Smooth muscle cell (in vitro differentiated cells): ENCODE measurements at regions not wholly inside any gene's neighbourhood (a gene's known extent, or its start where the extent isn't known, plus 50 kb on each side); places are given as distances from the start of the nearest gene placed in this dataset.

ENCODE experiments used
- DNase-seq: peaks from one replicate; lab custom pipeline; 2025; ENCODE audit not compliant: unreplicated experiment; lab: John Stamatoyannopoulos, UW
- H2AFZ ChIP-seq: fragments of 200-600 bp; sonication (generic); 2 replicates; pipeline ENCODE4 v1.6.0; 2016; ENCODE audit warnings: antibody characterized with exemption, low read depth, mild to moderate bottlenecking
- H3F3A ChIP-seq: fragments of 200-600 bp; sonication (generic); 2 replicates; pipeline ENCODE4 v1.6.0; 2017; ENCODE audit warnings: antibody characterized with exemption, low read depth
- H3K27ac ChIP-seq: fragments of 200-600 bp; sonication (generic); 2 replicates; pipeline ENCODE4 v1.5.1; 2016; ENCODE audit warnings: low read depth, mild to moderate bottlenecking
- H3K27me3 ChIP-seq: fragments of 200-600 bp; sonication (generic); 2 replicates; pipeline ENCODE4 v1.6.1; 2016; ENCODE audit warnings: low read depth, mild to moderate bottlenecking
- H3K36me3 ChIP-seq: fragments of 200-600 bp; sonication (generic); 2 replicates; pipeline ENCODE4 v1.5.1; 2016; ENCODE audit warnings: low read depth
- H3K4me1 ChIP-seq: fragments of 200-600 bp; sonication (generic); 2 replicates; pipeline ENCODE4 v1.5.1; 2016; ENCODE audit warnings: low read depth
- H3K4me2 ChIP-seq: fragments of 200-600 bp; sonication (generic); 2 replicates; pipeline ENCODE4 v1.6.0; 2016; ENCODE audit warnings: mild to moderate bottlenecking
- H3K4me3 ChIP-seq: fragments of 200-600 bp; sonication (generic); 2 replicates; pipeline ENCODE4 v1.5.1; 2016; ENCODE audit warnings: mild to moderate bottlenecking
- H3K79me2 ChIP-seq: fragments of 200-600 bp; sonication (generic); 2 replicates; pipeline ENCODE4 v1.6.0; 2016; ENCODE audit warnings: low read depth, mild to moderate bottlenecking
- H3K9ac ChIP-seq: fragments of 200-600 bp; sonication (generic); 2 replicates; pipeline ENCODE4 v1.6.0; 2016; ENCODE audit warnings: low read depth
- H3K9me3 ChIP-seq: fragments of 200-600 bp; sonication (generic); replicated peaks from 2 replicates; pipeline ENCODE4 v1.5.1; 2016; ENCODE audit warnings: low read depth
- H4K20me1 ChIP-seq: fragments of 200-600 bp; sonication (generic); 2 replicates; pipeline ENCODE4 v1.6.0; 2016; ENCODE audit warnings: low read depth
- CTCF ChIP-seq: fragments of 200-600 bp; sonication (generic); IDR thresholded peaks from 2 replicates; pipeline ENCODE4 v1.5.1; 2017; ENCODE audit warnings: borderline replicate concordance, mild to moderate bottlenecking, antibody characterized with exemption; ENCODE audit not compliant: insufficient read depth, poor library complexity, severe bottlenecking
- WGBS: methylation state at CpG from one replicate; pipeline ENCODE4 v1.1.7; 2016; ENCODE audit warnings: low lambda C conversion rate; 5-methylcytosine and 5-hydroxymethylcytosine counted together

GRCh38 chr2:116724550-116724949 lies 1089.9 kb upstream of the DDX18 start:
- H3K9ac ChIP-seq = no peak overlapping the region
- peaks cover 7% of the 10 kb centered on the region for H3F3A ChIP-seq
- H3K27ac ChIP-seq = peak overlapping the region; percentile 16
- H3K36me3 ChIP-seq = no peaks in the 10 kb centered on the region
- no peaks in the 10 kb centered on the region for H3K27me3 ChIP-seq
- peak overlapping the region; percentile 41 for H3K4me2 ChIP-seq
- H3K9me3 ChIP-seq = no peaks in the 10 kb centered on the region
- H3K4me3 ChIP-seq = no peak overlapping the region
- H4K20me1 ChIP-seq = no peaks in the 10 kb centered on the region
- H3K79me2 ChIP-seq = no peaks in the 10 kb centered on the region
- no peak for DNase-seq
- peak overlapping the region; percentile 23 for H2AFZ ChIP-seq
- 4% methylated on average over 1 of the region's 1 CpG for WGBS
- peaks cover 5% of the 10 kb centered on the region for H3K4me1 ChIP-seq
- no peak for TF ChIP-seq CTCF

GRCh38 chr2:116732322-116732721 lies 1082.2 kb upstream of the DDX18 start:
- no peak for DNase-seq
- Histone ChIP-seq H4K20me1 (no peaks in the 10 kb centered on the region), H3K9me3 (no peaks in the 10 kb centered on the region), H3K27ac (no peak overlapping the region), H3K79me2 (no peaks in the 10 kb centered on the region), H3K4me3 (no peak overlapping the region), H3F3A (no peaks in the 10 kb centered on the region), H3K4me2 (peak overlapping the region; percentile 42), H3K9ac (no peak overlapping the region), H3K4me1 (no peaks in the 10 kb centered on the region), H3K36me3 (no peaks in the 10 kb centered on the region), H2AFZ (no peak overlapping the region), H3K27me3 (no peaks in the 10 kb centered on the region)
- WGBS = 68% methylated on average over 4 of the region's 4 CpGs
- TF ChIP-seq CTCF = no peak

GRCh38 chr2:116733699-116734098 lies 1080.8 kb upstream of the DDX18 start:
- Histone ChIP-seq H3K79me2 (no peaks in the 10 kb centered on the region), H3K27ac (no peak overlapping the region), H3K27me3 (no peaks in the 10 kb centered on the region), H2AFZ (no peak overlapping the region), H3K4me2 (peak overlapping the region; percentile 30), H3F3A (no peaks in the 10 kb centered on the region), H3K9me3 (no peaks in the 10 kb centered on the region), H3K9ac (no peak overlapping the region), H3K4me3 (no peak overlapping the region), H3K36me3 (no peaks in the 10 kb centered on the region), H3K4me1 (no peaks in the 10 kb centered on the region), H4K20me1 (no peaks in the 10 kb centered on the region)
- TF ChIP-seq CTCF = no peak
- 23% methylated on average over 3 of the region's 3 CpGs for WGBS
- no peak for DNase-seq

GRCh38 chr2:116737951-116738350 lies 1076.5 kb upstream of the DDX18 start:
- TF ChIP-seq CTCF = no peak
- Histone ChIP-seq H3K27me3 (no peaks in the 10 kb centered on the region), H4K20me1 (no peaks in the 10 kb centered on the region), H3K9ac (no peak overlapping the region), H3K36me3 (no peaks in the 10 kb centered on the region), H2AFZ (no peak overlapping the region), H3K4me1 (no peaks in the 10 kb centered on the region), H3K79me2 (no peaks in the 10 kb centered on the region), H3K4me3 (no peak overlapping the region), H3K9me3 (no peaks in the 10 kb centered on the region), H3K4me2 (no peak overlapping the region), H3F3A (no peaks in the 10 kb centered on the region), H3K27ac (no peak overlapping the region)
- no peak for DNase-seq
- 96% methylated on average over 3 of the region's 3 CpGs for WGBS
